HEK293 (cell line): ENCODE measurements at regions not wholly inside any gene's neighbourhood (a gene's known extent, or its start where the extent isn't known, plus 50 kb on each side); places are given as distances from the start of the nearest gene placed in this dataset.
"Not testable (repeated sequence)": the region's sequence is repeated elsewhere in the genome, so short reads cannot be mapped to it uniquely, and the experiment has no call there.

Experiments used
- CTCF ChIA-PET: fragments of 350-600 bp; formaldehyde crosslinking; extraction: SDS; loops from one replicate; lab custom pipeline; 2021; ENCODE audit warnings: antibody characterized with exemption; lab: Yijun Ruan, JAX
- POLR2A ChIA-PET: fragments of 300-600 bp; formaldehyde crosslinking; extraction: SDS; loops from one replicate; lab custom pipeline; 2020; ENCODE audit warnings: antibody characterized with exemption, inconsistent platforms; lab: Yijun Ruan, JAX
- H3K27ac ChIP-seq: fragments of 200-500 bp; sonication (Bioruptor generic); 2 replicates; pipeline ENCODE4 v1.5.1; 2014; ENCODE audit warnings: low read depth, low read length, control low read depth, inconsistent platforms; ENCODE audit errors: extremely low read depth
- H3K36me3 ChIP-seq, 2 experiments: fragments of 200-500 bp in 1 of 2; sonication (Bioruptor generic) in 1 of 2; 1 replicate in 1 of 2; 2 replicates in 1 of 2; pipeline ENCODE4 v1.5.1; 2014 to 2017; ENCODE audit warnings: inconsistent platforms in 2 of 2, low read length in 2 of 2; ENCODE audit not compliant: control insufficient read depth in 2 of 2, insufficient read depth in 1 of 2
- H3K4me1 ChIP-seq: fragments of 200-500 bp; sonication (Bioruptor generic); 2 replicates; pipeline ENCODE4 v1.5.1; 2014; ENCODE audit warnings: mild to moderate bottlenecking, low read length, inconsistent platforms; ENCODE audit not compliant: control insufficient read depth, insufficient read depth
- H3K4me3 ChIP-seq: 2 replicates; pipeline ENCODE4 v1.5.1; 2011; ENCODE audit warnings: low read depth, mild to moderate bottlenecking, control low read depth, low read length, moderate library complexity
- H3K9me3 ChIP-seq: fragments of 200-500 bp; sonication (Bioruptor generic); 2 replicates; pipeline ENCODE4 v1.5.1; 2014; ENCODE audit warnings: low read depth, low read length, inconsistent platforms; ENCODE audit not compliant: control insufficient read depth, insufficient read depth
- BCL11B ChIP-seq: fragments of 450-650 bp; formaldehyde crosslinking; IDR thresholded peaks from 2 replicates; pipeline ENCODE4 v1.5.1; 2016; ENCODE audit warnings: low read depth, missing biosample characterization, missing genetic modification characterization
- EGR2 ChIP-seq: fragments of 450-650 bp; formaldehyde crosslinking; IDR thresholded peaks from 2 replicates; pipeline ENCODE4 v1.5.1; 2016; ENCODE audit warnings: low read depth, missing biosample characterization, missing genetic modification characterization
- GLI2 ChIP-seq: fragments of 450-650 bp; formaldehyde crosslinking; IDR thresholded peaks from 2 replicates; pipeline ENCODE4; 2017; ENCODE audit warnings: missing biosample characterization, missing genetic modification characterization, low read depth, borderline replicate concordance
- KLF7 ChIP-seq: fragments of 450-650 bp; formaldehyde crosslinking; IDR thresholded peaks from 2 replicates; pipeline ENCODE4 v1.5.1; 2016; ENCODE audit warnings: missing biosample characterization, missing genetic modification characterization, borderline replicate concordance
- OVOL3 ChIP-seq: fragments of 450-650 bp; formaldehyde crosslinking; IDR thresholded peaks from 2 replicates; pipeline ENCODE4 v1.5.1; 2016; ENCODE audit warnings: missing biosample characterization, missing genetic modification characterization
- REPIN1 ChIP-seq: fragments of 450-650 bp; formaldehyde crosslinking; IDR thresholded peaks from 2 replicates; pipeline ENCODE4 v1.5.1; 2017; ENCODE audit warnings: missing biosample characterization, missing genetic modification characterization, low read depth
- WT1 ChIP-seq: fragments of 450-650 bp; formaldehyde crosslinking; IDR thresholded peaks from 2 replicates; pipeline ENCODE4 v1.5.1; 2016; ENCODE audit warnings: missing biosample characterization, missing genetic modification characterization
- YY1 ChIP-seq: fragments of 450-650 bp; formaldehyde crosslinking; IDR thresholded peaks from 2 replicates; pipeline ENCODE4 v1.5.1; 2018; ENCODE audit warnings: missing biosample characterization, missing genetic modification characterization
- ZFHX2 ChIP-seq: fragments of 450-650 bp; formaldehyde crosslinking; conservative IDR thresholded peaks from 2 replicates; pipeline ENCODE4 v1.5.1; 2016; ENCODE audit warnings: missing biosample characterization, missing genetic modification characterization
- ZFP69B ChIP-seq: fragments of 450-650 bp; formaldehyde crosslinking; IDR thresholded peaks from 2 replicates; pipeline ENCODE4 v1.5.1; 2016; ENCODE audit warnings: missing biosample characterization, missing genetic modification characterization
- ZIC2 ChIP-seq: fragments of 450-650 bp; formaldehyde crosslinking; IDR thresholded peaks from 2 replicates; pipeline ENCODE4 v1.5.1; 2016; ENCODE audit warnings: missing biosample characterization, missing genetic modification characterization
- ZNF10 ChIP-seq: fragments of 450-650 bp; formaldehyde crosslinking; IDR thresholded peaks from 2 replicates; pipeline ENCODE4 v1.5.1; 2017; ENCODE audit warnings: missing biosample characterization, missing genetic modification characterization
- ZNF214 ChIP-seq: fragments of 450-650 bp; formaldehyde crosslinking; IDR thresholded peaks from 2 replicates; pipeline ENCODE4 v1.5.1; 2017; ENCODE audit warnings: missing biosample characterization, mild to moderate bottlenecking, missing genetic modification characterization, borderline replicate concordance
- ZNF292 ChIP-seq: fragments of 450-650 bp; formaldehyde crosslinking; IDR thresholded peaks from 2 replicates; pipeline ENCODE4 v1.5.1; 2016; ENCODE audit warnings: low read depth, missing biosample characterization, missing genetic modification characterization, borderline replicate concordance
- ZNF404 ChIP-seq: fragments of 450-650 bp; formaldehyde crosslinking; IDR thresholded peaks from 2 replicates; pipeline ENCODE4 v1.5.1; 2017; ENCODE audit warnings: missing biosample characterization, missing genetic modification characterization
- ZNF529 ChIP-seq: fragments of 450-650 bp; formaldehyde crosslinking; IDR thresholded peaks from 2 replicates; pipeline ENCODE4 v1.5.1; 2017; ENCODE audit warnings: missing genetic modification characterization, missing biosample characterization; ENCODE audit not compliant: insufficient replicate concordance
- ZNF585B ChIP-seq: fragments of 450-650 bp; formaldehyde crosslinking; IDR thresholded peaks from 2 replicates; pipeline ENCODE4 v1.5.1; 2016; ENCODE audit warnings: missing biosample characterization, missing genetic modification characterization
- ZNF610 ChIP-seq: fragments of 450-650 bp; formaldehyde crosslinking; IDR thresholded peaks from 2 replicates; pipeline ENCODE4 v1.5.1; 2016; ENCODE audit warnings: missing biosample characterization, missing genetic modification characterization, borderline replicate concordance
- ZNF670 ChIP-seq: fragments of 450-650 bp; formaldehyde crosslinking; IDR thresholded peaks from 2 replicates; pipeline ENCODE4 v1.5.1; 2016; ENCODE audit warnings: missing biosample characterization, missing genetic modification characterization, low read depth
- ZNF792 ChIP-seq: fragments of 450-650 bp; formaldehyde crosslinking; IDR thresholded peaks from 2 replicates; pipeline ENCODE4 v1.5.1; 2016; ENCODE audit warnings: missing biosample characterization, missing genetic modification characterization
- ZNF830 ChIP-seq: fragments of 450-650 bp; IDR thresholded peaks from 2 replicates; pipeline ENCODE4 v1.5.0; 2018; ENCODE audit warnings: missing biosample characterization, missing genetic modification characterization, low read depth, mild to moderate bottlenecking, moderate library complexity
- TF ChIP-seq, protein P1 (sequence below): fragments of 450-650 bp; formaldehyde crosslinking; IDR thresholded peaks from 2 replicates; pipeline ENCODE4 v1.5.1; 2016; ENCODE audit warnings: missing biosample characterization, missing genetic modification characterization

DNA sequence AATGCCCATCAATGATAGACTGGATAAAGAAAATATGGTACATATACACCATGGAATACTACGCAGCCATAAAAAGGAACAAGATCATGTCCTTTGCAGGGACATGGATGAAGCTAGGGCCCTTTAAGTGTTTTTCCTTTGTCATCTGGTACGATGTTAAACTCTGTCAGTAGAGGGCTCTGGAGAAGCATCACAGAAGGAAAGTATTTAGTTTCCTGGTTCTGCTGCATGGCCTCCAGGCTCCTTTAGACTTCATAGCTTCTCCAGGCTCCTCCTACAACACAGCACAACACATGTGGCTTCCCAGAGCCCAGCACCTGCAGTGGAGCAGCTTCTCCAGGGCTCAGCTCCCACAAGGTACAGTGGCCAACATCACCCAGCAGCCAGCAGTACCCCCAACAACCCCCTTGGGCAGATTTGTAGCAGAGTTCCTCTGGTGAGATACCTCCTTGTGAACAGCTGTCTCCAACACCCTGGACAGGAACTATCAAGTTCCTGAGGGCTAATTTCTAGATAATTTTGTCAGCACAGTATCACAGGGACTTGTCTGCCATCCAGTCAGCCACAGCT is 63.4 kb downstream of the KCTD12 start:
- no peaks in the 10 kb centered on the region for H3K4me1 ChIP-seq
- CTCF ChIA-PET, result interaction anchor here (0.8 to 2.2 kb wide), 8 partner anchors 10 to 250 kb away, joined by 3 to 6 read pairs (median 3); no protein-coding TSS in a partner anchor
- H3K36me3 ChIP-seq, result no peaks in the 10 kb centered on the region

DNA sequence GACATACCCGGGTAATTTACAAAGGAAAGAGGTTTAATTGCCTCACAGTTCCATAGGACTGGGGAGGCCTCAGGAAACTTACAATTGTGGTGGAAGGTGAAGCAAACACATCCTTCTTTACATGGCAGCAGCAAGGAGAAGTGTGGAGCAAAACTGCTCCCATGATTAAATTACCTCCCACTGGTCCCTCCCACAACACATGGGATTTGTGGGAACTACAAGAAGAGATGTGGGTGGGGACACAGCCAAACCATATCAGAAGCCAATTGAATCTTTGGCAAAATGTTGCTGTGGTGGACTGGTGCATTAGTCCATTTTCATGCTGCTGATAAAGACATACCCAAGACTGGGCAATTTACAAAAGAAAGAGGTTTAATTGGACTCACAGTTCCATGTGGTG is 65.0 kb downstream of the KCTD12 start:
- H3K36me3 ChIP-seq, H3K9me3 ChIP-seq, H3K4me3 ChIP-seq, H3K27ac ChIP-seq, H3K4me1 ChIP-seq, POLR2A ChIA-PET: not testable (repeated sequence)
- CTCF ChIA-PET, result interaction anchor here (1.2 to 2.2 kb wide), 2 partner anchors 11 to 159 kb away, joined by 4 to 6 read pairs; no protein-coding TSS in a partner anchor
- TF ChIP-seq ZFHX2 (tag by site-specific recombination), result 0 out of 2 replicates have a peak, but pooled peaks have one; percentile 7

More for the DNA sequence above, 63.4 kb downstream of the KCTD12 start:
- H3K27ac ChIP-seq, result no peak overlapping the region
- POLR2A ChIA-PET, result no interaction called here
- no peak for TF ChIP-seq OVOL3 (tag by site-specific recombination)
- TF ChIP-seq WT1 (tag by site-specific recombination), result no peak
- no peak for TF ChIP-seq ZFP69B
- no peak for TF ChIP-seq ZNF792
- no peak for TF ChIP-seq ZNF292
- no peak for TF ChIP-seq ZNF529 (tag by site-specific recombination)
- TF ChIP-seq KLF7 (tag by site-specific recombination), result no peak
- TF ChIP-seq ZNF214 (tag by site-specific recombination), result no peak
- TF ChIP-seq, protein P1, sequence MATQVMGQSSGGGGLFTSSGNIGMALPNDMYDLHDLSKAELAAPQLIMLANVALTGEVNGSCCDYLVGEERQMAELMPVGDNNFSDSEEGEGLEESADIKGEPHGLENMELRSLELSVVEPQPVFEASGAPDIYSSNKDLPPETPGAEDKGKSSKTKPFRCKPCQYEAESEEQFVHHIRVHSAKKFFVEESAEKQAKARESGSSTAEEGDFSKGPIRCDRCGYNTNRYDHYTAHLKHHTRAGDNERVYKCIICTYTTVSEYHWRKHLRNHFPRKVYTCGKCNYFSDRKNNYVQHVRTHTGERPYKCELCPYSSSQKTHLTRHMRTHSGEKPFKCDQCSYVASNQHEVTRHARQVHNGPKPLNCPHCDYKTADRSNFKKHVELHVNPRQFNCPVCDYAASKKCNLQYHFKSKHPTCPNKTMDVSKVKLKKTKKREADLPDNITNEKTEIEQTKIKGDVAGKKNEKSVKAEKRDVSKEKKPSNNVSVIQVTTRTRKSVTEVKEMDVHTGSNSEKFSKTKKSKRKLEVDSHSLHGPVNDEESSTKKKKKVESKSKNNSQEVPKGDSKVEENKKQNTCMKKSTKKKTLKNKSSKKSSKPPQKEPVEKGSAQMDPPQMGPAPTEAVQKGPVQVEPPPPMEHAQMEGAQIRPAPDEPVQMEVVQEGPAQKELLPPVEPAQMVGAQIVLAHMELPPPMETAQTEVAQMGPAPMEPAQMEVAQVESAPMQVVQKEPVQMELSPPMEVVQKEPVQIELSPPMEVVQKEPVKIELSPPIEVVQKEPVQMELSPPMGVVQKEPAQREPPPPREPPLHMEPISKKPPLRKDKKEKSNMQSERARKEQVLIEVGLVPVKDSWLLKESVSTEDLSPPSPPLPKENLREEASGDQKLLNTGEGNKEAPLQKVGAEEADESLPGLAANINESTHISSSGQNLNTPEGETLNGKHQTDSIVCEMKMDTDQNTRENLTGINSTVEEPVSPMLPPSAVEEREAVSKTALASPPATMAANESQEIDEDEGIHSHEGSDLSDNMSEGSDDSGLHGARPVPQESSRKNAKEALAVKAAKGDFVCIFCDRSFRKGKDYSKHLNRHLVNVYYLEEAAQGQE (tag by site-specific recombination), result no peak
- no peak for TF ChIP-seq ZNF404
- no peak for TF ChIP-seq ZNF670 (tag by site-specific recombination)
- TF ChIP-seq EGR2 (tag by site-specific recombination), result no peak
- no peak for TF ChIP-seq ZIC2 (tag by site-specific recombination)
- H3K9me3 ChIP-seq, result no peaks in the 10 kb centered on the region
- H3K4me3 ChIP-seq, result no peak overlapping the region

DNA sequence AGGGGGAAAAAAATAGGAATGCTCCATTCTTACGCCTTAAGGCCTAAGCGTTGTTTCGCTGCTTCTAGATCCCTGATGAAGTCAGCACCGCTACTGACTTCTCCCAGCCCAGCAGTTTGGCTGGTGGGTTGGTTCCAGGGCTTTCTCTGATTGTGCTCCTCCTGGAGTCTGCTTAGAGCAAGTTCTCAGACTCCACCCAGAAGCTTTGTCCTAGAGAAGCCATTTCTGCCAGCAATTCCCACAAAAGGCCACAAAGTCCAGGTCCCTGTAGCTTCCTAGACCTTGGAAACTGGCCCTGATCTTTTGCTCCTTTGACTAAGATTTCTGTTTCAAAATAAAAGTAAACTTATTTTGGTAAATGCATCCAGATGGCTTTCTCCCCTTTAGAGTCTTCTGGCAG is 65.4 kb downstream of the KCTD12 start:
- H3K27ac ChIP-seq, result no peak overlapping the region
- no peak overlapping the region for H3K4me3 ChIP-seq
- ChIA-PET POLR2A (no interaction called here), CTCF (no interaction called here)
- H3K36me3 ChIP-seq, result no peaks in the 10 kb centered on the region
- H3K9me3 ChIP-seq, result no peaks in the 10 kb centered on the region
- H3K4me1 ChIP-seq, result no peaks in the 10 kb centered on the region
- TF ChIP-seq BCL11B (tag by site-specific recombination) (no peak), REPIN1 (no peak), YY1 (no peak), GLI2 (tag by site-specific recombination) (no peak), ZNF10 (tag by site-specific recombination) (no peak), ZNF610 (tag by site-specific recombination) (no peak), ZNF585B (tag by site-specific recombination) (no peak), ZNF830 (tag by site-specific recombination) (no peak)
